GM19397 (cell line): ENCODE measurements at regions not wholly inside any gene's neighbourhood (a gene's known extent, or its start where the extent isn't known, plus 50 kb on each side); places are given as distances from the start of the nearest gene placed in this dataset.

Source experiments
- ATAC-seq: cut with Tn5 transposase; IDR thresholded peaks from one replicate; pipeline ENCODE4 v1.9.1; 2021; ENCODE audit warnings: mild to moderate bottlenecking, moderate library complexity; ENCODE audit not compliant: unreplicated experiment

DNA sequence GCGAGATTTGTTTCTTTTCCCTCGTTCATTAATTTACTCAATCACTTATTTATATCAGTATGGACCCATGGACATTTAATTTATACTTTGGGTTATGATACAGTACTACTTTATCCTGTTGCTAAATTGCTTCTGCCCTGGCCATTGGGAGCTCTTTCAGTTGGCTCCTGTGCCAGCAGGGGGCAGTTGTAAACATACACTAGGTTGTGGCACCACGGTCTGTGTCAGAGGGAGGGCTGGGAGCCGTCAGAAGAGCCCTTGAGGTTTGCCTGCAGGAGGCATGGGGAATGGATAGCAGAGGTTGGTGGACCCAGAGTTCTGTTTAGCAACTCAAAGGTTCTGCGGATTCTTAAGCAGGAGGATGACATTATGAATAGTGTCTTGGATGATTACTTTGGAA lies 94.3 kb downstream of the ERCC5 start:
- no peak for ATAC-seq

DNA sequence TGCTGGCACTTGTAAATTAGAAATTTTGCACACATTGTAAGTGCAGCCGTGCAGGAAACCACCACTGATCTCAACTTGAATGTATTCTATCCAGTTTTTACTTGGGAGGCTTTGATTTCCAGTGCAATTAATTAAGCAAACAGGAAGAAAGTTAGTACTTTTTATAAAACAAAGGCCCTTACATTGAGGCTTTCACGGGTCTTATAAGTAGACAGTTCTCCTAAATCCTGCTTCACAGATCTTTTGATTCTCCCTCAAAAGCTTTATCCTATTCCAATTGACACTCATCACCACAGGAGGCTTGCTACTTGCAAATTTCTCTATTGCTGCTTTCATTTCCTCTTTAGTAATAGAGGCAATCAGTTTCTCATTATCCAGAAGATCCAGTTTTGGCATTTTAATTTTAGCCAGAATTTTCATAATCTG lies 90.1 kb downstream of the ERCC5 start:
- ATAC-seq: no peak

DNA sequence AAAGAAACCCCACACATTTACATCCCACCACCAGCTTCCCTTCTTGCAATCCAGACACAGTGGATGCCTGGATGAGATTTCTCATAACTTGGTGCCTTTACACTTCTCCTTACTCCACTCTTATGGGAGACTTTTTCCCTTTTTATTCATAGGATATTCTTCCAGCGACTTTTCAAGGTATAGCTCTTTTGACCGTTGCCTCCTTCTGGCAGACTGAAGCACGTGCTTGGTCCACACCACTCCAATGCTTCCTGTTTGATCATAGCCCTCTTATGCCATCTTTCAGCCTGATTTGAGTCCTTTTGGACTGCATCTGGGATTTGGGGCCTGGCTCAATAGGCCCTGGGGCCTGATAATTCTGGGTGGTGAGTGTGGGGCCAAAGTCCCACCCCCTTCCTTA lies 87.7 kb downstream of the ERCC5 start:
- ATAC-seq: no peak

DNA sequence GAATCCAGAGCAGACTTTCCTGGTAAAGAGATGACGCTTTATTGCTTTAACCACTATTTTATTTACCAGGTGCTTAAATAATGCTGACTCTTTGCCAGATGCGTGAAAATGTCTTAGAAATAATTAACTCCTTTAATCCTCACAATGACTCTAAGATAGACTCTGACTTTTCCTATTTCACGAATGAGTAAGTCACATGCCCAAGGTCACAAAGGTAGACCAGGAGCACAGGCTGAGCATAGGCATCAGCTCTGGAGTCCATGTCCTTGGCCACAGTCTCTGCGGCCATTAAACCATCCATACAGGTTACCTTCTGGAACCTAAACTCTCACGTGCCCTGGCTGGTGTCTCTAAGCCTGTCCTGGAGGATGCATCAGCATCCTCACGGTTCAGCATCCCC lies 87.3 kb downstream of the ERCC5 start:
- no peak for ATAC-seq

DNA sequence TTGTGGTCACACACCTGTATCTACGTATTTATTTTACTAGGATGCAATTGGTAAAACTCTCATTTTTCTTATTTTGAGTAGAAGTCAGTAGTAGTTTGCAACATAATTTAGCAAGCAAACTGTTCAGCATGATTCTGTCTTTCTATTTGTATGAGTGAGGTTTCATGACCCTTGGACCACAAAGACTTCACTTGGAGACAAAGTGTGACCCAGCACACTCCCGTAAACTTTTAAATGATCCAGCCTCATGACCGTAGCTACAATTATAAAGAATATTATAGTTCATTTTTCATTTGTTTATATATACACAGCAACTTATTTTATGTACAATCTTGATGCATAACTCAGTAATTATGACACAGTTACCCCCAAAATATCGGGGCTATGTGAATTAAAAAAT lies 86.5 kb downstream of the ERCC5 start:
- no peak for ATAC-seq

DNA sequence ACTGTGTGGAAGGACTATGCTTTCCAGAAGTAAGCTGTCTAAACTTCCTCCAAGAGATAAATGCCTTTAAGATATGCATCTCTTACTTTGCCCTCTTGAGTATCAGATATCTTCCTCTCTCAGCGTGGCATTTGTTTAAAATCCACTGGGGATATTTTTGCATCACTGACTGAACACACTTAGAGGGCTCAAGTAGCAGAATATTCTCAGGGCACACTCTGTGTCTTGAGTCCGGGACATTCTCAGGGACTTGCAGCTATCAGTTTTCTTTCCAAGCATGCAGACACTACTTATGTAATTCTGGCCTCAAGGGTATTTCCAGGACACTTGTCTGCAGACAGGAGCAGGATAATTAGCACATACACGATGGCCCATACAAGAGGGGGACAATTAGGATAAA lies 84.7 kb downstream of the ERCC5 start:
- ATAC-seq: no peak

DNA sequence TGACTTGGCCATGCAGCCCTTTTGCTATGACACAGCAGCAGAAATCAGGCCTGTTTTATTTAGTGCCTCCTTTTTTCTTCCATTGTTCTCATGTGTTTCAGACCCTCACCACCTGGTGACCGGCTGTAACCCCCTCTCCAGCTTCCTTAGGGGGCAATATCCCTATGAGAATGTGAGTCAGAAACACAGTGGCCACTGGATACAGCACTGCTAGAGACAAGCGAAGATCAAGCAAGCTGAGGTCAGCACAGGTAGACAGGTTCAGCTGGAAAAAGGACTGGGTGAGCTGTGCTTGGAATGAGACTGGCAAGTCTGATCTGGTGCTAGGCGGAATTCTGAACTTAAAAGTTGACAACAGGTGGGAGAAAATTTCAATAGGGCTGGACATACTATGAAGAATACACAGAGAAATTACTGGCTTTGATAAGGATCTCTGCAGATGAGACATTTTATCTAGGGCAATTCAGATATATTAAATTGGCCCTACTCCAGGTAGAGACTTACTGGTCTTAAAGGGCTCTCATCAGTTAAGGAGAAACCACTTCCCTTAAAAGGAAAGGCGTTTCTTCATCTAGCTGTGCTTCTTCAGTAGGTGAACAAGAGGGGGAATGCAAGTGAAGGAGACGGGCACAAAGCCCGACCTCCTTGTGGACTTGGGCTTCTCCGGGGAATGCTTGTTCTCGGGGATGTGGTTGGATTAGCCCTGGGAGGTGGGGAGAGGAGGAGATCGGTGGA lies 83.3 kb downstream of the ERCC5 start:
- ATAC-seq: no peak
